ENCODE measurements at regions not wholly inside any gene's neighbourhood (a gene's known extent, or its start where the extent isn't known, plus 50 kb on each side); places are given as distances from the start of the nearest gene placed in this dataset.

DNA sequence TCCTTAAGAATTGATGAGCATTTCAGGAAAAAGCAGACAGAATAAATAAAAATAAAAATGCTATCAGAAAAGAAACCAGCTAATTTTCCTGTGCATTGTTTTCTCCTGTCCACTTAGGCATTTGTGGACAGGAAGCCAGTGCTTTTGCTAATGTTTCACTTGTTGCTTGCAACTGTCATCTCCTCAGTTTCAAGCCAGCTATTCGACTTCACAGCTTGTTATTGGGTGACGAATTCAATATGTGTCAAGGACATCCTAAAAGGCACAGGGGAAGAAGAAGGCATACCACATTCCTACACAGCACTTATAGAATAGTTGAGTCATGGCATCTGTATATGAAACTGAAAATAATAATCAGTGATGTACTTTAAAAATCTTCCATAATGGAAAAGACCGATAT, 530.6 kb upstream of the KIRREL3 start:
- TF ChIP-seq, protein P1, sequence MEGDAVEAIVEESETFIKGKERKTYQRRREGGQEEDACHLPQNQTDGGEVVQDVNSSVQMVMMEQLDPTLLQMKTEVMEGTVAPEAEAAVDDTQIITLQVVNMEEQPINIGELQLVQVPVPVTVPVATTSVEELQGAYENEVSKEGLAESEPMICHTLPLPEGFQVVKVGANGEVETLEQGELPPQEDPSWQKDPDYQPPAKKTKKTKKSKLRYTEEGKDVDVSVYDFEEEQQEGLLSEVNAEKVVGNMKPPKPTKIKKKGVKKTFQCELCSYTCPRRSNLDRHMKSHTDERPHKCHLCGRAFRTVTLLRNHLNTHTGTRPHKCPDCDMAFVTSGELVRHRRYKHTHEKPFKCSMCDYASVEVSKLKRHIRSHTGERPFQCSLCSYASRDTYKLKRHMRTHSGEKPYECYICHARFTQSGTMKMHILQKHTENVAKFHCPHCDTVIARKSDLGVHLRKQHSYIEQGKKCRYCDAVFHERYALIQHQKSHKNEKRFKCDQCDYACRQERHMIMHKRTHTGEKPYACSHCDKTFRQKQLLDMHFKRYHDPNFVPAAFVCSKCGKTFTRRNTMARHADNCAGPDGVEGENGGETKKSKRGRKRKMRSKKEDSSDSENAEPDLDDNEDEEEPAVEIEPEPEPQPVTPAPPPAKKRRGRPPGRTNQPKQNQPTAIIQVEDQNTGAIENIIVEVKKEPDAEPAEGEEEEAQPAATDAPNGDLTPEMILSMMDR (conservative IDR thresholded peaks at IDR 0.05; ENCODE audit: low read depth in 2 of 2): no peak
- TF ChIP-seq EZH2phosphoT487 (IDR thresholded peaks at IDR 0.05; ENCODE audit: unreplicated experiment) (no peak), EZH2 (IDR thresholded peaks at IDR 0.05; ENCODE audit: low read depth, unreplicated experiment) (no peak), CREB1 (CRISPR knock-in tag; IDR thresholded peaks at IDR 0.05; ENCODE audit: low read depth) (no peak), JUNB (IDR thresholded peaks at IDR 0.05; ENCODE audit: unreplicated experiment) (no peak), POLR2AphosphoS5 (IDR thresholded peaks at IDR 0.05; ENCODE audit: low read depth) (no peak), NANOG (IDR thresholded peaks at IDR 0.05; ENCODE audit: borderline replicate concordance) (no peak), STAT1 (IDR thresholded peaks at IDR 0.05; ENCODE audit: unreplicated experiment) (no peak), ZNF331 (CRISPR knock-in tag; IDR thresholded peaks at IDR 0.05; ENCODE audit: low read depth) (no peak)
- TF ChIP-seq, protein P2, sequence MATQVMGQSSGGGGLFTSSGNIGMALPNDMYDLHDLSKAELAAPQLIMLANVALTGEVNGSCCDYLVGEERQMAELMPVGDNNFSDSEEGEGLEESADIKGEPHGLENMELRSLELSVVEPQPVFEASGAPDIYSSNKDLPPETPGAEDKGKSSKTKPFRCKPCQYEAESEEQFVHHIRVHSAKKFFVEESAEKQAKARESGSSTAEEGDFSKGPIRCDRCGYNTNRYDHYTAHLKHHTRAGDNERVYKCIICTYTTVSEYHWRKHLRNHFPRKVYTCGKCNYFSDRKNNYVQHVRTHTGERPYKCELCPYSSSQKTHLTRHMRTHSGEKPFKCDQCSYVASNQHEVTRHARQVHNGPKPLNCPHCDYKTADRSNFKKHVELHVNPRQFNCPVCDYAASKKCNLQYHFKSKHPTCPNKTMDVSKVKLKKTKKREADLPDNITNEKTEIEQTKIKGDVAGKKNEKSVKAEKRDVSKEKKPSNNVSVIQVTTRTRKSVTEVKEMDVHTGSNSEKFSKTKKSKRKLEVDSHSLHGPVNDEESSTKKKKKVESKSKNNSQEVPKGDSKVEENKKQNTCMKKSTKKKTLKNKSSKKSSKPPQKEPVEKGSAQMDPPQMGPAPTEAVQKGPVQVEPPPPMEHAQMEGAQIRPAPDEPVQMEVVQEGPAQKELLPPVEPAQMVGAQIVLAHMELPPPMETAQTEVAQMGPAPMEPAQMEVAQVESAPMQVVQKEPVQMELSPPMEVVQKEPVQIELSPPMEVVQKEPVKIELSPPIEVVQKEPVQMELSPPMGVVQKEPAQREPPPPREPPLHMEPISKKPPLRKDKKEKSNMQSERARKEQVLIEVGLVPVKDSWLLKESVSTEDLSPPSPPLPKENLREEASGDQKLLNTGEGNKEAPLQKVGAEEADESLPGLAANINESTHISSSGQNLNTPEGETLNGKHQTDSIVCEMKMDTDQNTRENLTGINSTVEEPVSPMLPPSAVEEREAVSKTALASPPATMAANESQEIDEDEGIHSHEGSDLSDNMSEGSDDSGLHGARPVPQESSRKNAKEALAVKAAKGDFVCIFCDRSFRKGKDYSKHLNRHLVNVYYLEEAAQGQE (IDR thresholded peaks at IDR 0.05; ENCODE audit: unreplicated experiment): no peak

Measured in GM23338 (cell line).